IMR-90 (cell line): ENCODE measurements at regions not wholly inside any gene's neighbourhood (a gene's known extent, or its start where the extent isn't known, plus 50 kb on each side); places are given as distances from the start of the nearest gene placed in this dataset.

Source experiments
- BHLHE40 ChIP-seq: fragments of 150-350 bp; IDR thresholded peaks from 2 replicates; pipeline ENCODE4 v1.6.1; 2016; ENCODE audit warnings: mild to moderate bottlenecking, low read depth, low read length
- CEBPB ChIP-seq: IDR thresholded peaks from 2 replicates; pipeline ENCODE4 v1.6.1; 2012; ENCODE audit warnings: low read depth, low read length, improper control_type of control experiment
- CTCF ChIP-seq: conservative IDR thresholded peaks from 2 replicates; pipeline ENCODE4 v1.5.1; 2012; ENCODE audit warnings: mild to moderate bottlenecking, low read depth, low read length, improper control_type of control experiment
- MAFK ChIP-seq: IDR thresholded peaks from 2 replicates; pipeline ENCODE4 v1.6.1; 2012; ENCODE audit warnings: low read depth, low read length, improper control_type of control experiment
- MAZ ChIP-seq: IDR thresholded peaks from 2 replicates; pipeline ENCODE4 v1.6.1; 2012; ENCODE audit warnings: low read depth, mild to moderate bottlenecking, low read length, improper control_type of control experiment, moderate library complexity, borderline replicate concordance
- MXI1 ChIP-seq: IDR thresholded peaks from 2 replicates; pipeline ENCODE4 v1.6.1; 2012; ENCODE audit warnings: low read depth, mild to moderate bottlenecking, low read length, moderate library complexity, borderline replicate concordance
- NFE2L2 ChIP-seq: fragments of 150-350 bp; IDR thresholded peaks from 2 replicates; pipeline ENCODE4 v1.6.1; 2016; ENCODE audit warnings: low read depth, mild to moderate bottlenecking, low read length
- POLR2A ChIP-seq: IDR thresholded peaks from 2 replicates; pipeline ENCODE4 v1.6.1; 2012; ENCODE audit warnings: mild to moderate bottlenecking, low read depth, low read length
- RAD21 ChIP-seq: IDR thresholded peaks from 2 replicates; pipeline ENCODE4 v1.6.1; 2012; ENCODE audit warnings: low read length, improper control_type of control experiment
- RFX5 ChIP-seq: IDR thresholded peaks from 2 replicates; pipeline ENCODE4 v1.8.0; 2012; ENCODE audit warnings: low read depth, mild to moderate bottlenecking, low read length, moderate library complexity
- TF ChIP-seq, protein P1 (sequence below): fragments of 150-350 bp; IDR thresholded peaks from 2 replicates; pipeline ENCODE4 v1.6.1; 2017; ENCODE audit warnings: mild to moderate bottlenecking, antibody characterized with exemption, low read length, low read depth

DNA sequence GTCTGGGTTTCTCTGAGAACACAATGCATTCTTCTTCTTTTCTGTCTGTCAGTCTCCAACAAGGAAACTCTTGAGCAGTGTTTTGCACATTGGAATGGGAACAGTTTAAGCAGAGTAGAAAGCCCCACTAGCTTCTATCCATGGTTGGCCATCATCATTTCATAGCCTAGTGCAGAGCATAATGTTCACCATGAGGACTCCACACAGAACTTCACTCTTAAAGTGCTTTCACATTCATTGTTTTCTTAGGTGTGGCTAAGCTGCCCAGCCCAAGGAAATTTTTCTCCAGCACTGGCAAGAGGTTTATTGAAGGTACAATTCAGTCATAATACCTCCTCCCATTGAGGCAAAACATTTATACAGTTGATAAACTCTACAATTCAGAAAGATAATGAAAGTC lies 503.0 kb upstream of the CD180 start:
- TF ChIP-seq CEBPB (no peak), MXI1 (no peak), POLR2A (no peak), CTCF (no peak), BHLHE40 (no peak), MAZ (no peak), RFX5 (no peak), MAFK (no peak), RAD21 (no peak), NFE2L2 (no peak)
- TF ChIP-seq, protein P1, sequence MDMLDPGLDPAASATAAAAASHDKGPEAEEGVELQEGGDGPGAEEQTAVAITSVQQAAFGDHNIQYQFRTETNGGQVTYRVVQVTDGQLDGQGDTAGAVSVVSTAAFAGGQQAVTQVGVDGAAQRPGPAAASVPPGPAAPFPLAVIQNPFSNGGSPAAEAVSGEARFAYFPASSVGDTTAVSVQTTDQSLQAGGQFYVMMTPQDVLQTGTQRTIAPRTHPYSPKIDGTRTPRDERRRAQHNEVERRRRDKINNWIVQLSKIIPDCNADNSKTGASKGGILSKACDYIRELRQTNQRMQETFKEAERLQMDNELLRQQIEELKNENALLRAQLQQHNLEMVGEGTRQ: no peak
